ENCODE measurements at regions not wholly inside any gene's neighbourhood (a gene's known extent, or its start where the extent isn't known, plus 50 kb on each side); places are given as distances from the start of the nearest gene placed in this dataset.

DNA sequence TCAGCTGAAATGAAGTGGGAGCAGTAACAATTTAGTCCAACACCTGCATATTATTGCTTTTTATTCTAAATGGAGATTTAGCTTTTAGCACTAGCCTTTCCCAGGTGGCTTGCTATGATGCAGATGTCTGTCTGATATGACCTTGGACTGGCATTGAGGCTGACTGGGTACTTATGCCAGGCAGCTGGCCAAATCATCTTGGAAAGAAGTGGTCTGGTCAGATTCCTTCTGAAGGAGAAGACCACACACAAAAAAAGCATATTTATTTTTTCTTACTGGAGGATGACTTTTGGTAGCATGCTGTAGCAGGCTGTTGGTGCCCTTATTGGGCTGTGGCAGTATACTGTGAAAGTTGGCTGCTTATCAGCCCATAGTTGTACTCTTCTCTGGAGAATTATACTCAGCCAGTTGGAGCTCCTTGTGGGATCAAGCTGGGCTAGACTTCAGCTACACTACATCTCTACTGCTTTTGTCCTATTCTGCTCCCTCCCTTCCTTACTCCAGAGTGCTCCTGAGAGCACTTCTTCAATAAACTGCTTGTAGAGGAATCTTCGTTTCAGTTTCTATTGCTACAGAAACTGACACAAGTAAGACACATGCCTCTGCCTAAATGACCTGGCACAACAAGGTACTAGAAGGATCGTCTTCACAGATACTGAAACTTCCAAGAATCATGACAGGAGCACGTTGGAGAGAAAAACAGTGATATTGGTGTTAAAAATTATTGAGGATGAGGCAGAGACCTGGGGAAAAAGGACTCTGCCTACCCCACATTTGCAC lies 196.8 kb upstream of the RPS6KA3 start:
- no peak for DNase-seq

DNA sequence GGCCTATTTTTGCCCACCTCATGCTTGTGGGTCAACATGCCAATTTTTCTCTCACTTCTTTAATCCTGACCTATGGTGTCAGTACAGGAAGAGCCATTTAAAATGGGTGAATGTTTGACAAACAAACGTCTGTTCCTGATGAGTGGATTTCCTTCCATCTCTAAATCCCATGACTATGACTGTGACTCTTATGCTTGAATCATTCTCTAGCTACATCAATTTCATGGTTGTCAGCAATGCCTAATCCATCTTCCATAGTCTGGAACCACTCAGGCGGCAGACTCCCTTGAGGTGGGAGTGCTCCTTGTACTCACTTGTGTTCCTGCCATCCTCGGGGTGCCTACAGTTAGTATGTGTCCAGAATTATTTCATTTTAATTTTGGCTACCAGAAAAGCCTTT lies 194.9 kb upstream of the RPS6KA3 start:
- DNase-seq, result no peak

DNA sequence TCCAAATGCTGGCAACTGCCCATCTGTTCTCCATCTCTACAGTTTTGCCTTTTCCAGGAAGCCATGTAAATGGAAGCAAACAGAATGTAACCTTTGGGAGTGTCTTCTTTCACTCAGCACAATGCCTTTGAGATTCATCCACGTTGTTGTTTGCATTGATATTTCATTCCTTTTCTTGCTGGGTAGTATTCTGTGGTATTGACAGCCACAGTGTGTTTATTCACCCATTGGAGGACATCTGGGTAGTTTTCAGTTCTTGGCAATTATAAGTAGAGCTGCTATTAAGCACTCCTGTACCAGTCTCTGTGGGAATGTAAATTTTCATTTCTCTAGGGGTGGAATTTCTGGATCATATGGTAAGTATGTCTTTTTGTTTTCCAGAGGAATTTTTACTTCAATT lies 194.3 kb upstream of the RPS6KA3 start:
- no peak for DNase-seq

DNA sequence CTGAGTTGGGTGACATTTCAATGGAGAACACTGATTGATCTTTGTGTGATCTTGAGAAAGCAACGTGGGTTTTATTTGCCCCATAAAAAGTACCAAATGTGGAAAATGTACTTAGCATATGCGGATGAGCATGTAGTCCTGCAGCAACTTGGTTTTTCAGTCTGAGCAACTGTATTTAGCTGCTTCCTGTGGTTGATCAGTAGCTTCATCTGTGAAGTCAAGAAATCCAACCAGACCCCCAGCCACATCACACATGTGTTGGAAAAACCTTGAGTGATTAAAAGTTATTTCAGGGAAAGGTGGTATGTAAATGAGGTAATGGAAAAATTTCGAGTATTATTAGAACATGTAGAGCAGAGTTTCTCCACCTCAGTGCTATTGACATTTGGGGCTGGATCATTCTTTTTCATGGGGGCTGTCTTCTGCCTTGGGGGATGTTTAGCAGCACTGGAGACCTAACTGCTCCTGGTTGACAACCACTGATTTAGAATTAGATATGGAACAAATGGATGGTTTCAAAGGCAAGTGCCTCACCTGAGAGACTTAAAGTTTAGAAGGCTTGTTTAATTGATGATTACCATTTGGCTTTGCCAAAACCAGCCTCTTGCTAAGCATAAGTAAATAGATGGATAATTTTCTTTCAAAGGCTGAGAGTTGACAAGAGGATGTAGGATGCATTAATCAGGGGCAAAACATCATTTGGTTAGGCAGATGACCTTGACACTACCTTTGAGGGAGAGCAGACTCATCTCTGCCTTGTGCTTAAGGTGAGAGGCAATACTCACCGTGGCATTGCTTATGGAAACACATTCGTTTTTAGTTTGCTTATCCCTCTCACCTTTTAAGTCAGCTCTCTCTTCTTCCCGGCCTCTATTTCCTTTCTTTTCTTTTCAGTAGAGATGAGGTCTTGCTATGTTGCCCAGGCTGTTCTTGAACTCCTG lies 193.0 kb upstream of the RPS6KA3 start:
- no peak for DNase-seq

DNA sequence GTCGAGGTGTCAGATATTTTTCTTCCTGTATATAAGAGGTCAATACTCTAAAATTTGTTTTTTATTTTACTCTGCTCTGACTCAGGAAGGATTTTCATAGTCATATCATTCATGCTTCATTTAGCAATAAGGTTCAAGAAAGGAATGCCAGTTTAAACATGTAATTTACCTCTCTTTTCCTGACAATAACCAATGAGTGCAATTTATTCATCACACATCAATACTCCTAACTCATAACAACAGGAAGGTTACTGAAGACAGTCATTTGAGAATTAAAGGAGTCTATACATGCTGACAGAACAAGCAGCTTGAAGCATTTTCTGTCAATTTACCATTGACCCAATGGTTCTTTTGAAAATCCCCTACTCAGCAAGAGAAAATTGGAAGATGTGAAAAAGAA lies 190.3 kb upstream of the RPS6KA3 start:
- DNase-seq, result no peak

DNA sequence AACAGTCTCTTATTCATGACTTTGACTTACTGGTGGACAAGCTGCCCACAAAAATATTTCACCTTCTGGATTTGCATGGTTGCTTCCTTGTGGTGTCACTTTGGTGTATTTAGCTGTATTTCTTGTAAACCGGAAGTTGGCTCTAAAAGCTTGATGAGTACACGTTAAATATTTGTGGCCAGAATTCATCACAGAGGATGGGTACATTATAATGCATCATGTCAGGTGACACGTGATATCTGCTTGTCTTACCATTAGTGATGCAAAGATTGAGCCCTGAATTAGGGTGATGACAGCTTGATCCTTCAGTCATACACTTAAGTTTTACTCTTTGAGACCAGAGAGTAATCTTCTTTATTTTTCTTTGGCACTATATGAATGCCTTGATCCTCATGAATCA lies 188.3 kb upstream of the RPS6KA3 start:
- no peak for DNase-seq

DNA sequence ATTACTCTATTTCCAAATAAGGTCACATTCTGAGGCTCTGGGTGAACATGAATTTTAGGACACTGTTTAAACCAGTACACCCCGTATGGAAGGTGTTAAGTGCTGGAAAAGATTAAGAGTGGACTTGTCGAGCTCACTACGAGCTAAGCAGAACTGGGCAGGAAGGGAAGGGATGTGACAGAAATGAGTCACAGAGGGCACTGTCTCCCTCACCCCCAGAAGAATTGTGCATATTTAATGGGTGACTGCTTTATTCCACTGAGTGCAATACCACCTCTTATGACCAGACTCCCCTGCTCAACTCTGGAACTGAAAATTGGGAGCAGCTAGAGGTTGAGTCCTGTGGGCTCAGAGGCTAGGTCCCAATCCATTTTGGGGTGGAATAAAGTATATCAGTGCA lies 187.4 kb upstream of the RPS6KA3 start:
- DNase-seq, result no peak

DNA sequence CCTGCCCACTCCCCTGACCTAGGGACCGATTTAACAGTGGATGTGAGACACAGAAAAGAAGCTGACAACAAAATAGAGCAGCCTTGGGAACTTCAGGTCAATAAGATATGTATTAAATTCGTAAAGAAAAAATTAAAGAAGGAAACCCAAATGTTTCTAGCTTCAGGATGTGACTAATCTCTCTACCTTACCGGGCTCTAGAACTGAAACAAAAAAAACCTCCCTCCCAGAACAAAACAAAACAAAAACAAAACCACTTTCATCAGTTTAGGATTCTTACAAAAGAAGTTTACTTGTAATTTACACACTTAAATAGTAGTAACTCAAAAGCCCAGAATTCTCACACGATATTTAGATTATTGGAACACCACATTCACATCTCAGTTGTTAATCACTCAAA lies 185.8 kb upstream of the RPS6KA3 start:
- no peak for DNase-seq

DNA sequence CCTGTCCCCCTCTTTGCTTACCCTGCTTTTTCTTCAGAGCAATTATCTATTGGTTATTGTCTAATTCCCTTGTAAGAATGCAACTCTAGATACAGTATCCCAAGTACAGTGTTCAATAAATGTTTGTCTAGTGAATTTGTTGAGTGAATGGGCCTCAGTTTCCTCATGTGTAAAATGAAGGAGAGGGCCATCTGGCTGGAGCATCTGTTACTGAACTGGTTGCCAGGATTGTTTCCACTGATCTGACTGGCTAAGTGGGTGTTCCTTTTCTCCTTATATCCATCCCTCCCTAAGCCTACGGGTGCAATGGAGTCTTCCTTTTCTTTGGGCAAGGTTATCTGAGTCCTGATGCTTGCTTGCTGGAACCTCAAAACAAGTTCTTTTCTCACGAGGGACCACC lies 185.2 kb upstream of the RPS6KA3 start:
- DNase-seq, result no peak

DNA sequence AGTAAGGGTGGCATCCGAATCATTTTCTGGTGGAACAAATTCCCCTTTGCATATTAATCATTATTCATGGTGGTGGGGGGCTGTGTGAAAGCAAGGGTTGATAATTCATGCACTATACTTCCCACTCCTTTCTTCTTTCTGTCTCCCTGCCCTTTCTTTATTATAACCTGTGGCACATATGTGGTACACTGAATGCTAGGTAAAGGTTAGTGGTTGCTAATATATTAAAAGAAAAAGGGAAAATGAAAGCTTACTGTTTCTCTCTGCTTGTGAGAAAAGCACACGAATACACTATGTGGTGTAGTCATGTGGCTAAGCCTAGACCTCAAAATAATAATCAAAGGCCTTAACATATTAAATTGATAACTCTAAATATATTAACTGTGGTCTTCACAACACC lies 178.4 kb upstream of the RPS6KA3 start:
- DNase-seq, result no peak

DNA sequence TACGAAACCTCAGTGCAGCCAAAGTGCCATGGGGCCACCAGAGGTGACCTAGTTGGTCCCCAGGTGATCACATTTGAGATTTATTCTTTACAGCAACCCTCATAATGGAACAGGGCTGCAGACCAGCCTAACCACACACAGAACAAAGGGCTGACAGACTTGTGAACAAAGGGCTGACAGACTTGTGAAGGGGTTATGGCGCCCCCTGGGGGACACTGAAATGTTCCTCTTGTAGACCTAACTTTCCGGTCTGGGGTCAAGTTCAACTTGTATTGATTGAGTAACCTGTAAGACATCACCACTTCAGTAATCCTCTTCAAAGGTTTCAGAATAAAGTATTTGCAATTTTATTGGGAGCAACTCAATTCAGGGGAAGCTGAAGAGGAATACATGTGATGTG lies 175.9 kb upstream of the RPS6KA3 start:
- DNase-seq, result peak; percentile 2

DNA sequence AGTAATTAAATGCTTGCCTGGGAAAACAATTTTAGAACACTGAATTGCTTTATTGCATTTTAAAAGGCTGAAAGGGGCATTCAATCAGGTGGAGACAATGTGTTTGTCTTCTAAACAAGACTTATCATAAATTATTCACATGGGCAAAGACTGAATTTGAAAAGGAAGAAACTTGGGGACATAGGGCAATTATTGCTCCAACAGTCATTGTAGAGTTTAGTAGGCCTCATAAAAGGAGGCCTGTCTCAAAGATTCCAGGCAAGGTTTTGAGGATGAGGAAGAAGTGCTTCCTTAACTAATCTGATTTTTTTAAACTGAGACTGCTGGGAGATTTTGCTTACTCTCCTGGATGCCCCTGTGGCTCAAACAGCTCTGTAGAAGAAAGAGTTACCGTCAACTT lies 174.4 kb upstream of the RPS6KA3 start:
- DNase-seq, result no peak

DNA sequence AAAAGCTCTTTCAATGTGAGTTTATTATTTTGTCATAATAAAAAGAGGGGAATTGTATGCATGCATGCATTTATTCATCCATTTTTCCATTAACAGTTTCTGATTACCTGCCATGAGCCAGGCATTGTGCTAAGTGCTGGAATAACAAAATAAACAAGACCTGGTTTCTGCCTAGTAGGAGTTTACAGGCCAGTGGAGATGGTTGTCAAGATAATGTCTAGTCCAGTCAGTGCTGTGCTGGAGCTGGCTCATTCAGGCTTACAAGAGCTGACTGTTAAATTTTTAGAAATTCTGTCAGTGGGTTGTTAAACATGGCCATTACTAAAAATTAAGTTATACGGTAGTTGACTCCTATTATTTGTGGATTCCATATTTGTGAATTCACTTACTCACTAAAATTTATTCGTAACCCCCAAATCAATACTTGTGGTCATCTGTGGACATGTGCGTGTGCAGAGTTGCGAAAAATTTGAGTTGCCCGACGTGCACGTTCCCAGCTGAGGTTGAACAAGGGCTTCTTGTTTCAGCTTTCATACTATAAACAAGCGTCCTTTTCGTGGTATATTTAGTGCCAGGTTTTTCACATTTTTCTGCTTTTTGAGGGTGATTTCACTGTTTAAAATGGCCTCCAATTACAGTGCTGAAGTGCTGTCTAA lies 172.3 kb upstream of the RPS6KA3 start:
- no peak for DNase-seq

DNA sequence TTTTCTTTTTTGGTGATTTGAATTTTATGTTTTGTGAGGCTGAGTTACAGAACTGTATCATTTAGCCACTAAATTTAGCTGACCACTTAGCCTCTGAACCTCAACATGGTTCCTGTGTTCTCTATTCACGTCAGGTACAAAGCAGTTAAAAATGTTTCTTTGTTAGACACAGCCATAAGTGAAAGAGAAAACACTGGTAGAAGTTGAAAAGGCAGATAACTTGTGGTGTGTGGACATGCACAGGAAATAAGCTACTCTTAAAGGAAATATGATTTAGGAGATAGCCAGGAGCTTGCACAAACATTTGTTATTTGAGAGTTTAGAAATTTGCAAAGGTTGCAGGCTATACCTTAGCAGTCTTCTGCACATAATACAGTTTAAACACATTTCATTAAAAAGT lies 171.0 kb upstream of the RPS6KA3 start:
- no peak for DNase-seq

DNA sequence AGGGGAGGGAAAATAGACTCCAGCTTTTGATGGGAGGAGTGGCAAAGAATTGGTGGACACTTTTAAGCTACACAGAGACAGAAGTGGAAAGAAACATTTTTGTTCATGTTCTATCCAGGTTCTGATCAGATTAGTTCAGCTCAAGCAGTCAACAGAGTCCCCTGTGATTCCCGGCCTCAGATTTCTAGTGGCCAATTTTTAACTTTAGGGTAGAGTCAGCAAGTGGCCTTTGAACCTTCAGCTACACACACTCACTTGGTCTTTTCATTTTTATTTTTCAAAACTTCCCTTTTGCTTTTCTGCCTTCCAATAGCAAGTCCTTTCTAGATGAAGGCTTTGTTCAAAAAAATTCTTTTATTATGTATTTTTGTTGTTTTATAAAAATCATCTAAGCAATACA lies 169.2 kb upstream of the RPS6KA3 start:
- no peak for DNase-seq

DNA sequence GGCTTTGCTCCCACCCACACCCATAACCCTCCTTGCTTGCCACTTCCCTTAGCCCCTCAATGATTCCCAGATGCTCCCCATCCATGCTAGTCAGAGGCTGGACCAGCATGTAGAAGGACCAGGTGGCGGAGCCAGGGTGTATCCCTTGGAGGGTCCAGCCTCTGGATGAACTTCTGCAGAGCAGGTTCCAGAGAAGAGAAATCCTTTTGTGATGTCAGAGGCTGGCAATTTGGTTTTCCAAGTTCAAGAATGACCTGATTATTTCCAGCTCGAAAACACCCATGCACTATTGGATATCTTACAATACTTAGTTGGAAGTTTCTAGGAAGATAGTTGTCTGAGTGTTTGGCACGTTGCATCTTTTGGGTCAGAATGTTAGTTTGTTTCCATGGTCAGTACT lies 168.3 kb upstream of the RPS6KA3 start:
- DNase-seq, result no peak

DNA sequence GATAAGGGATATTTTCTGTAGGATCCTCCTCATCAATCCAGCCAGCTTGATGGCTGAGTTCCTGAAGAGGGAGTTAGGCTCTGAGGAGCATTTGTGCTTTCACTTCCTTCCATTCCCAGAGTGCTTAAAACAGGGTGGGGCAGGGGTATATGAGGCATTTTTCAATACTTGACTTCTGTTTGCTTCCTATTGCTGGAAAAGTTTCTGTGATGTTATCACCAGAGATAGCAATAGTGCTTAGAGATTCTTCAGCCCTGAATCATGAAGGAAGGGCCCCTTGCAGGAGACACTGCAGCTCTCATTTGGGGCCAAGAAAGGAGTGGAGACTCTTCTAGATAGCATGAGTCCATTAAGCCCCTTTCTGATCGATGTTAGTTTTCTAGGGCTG lies 166.7 kb upstream of the RPS6KA3 start:
- no peak for DNase-seq

DNA sequence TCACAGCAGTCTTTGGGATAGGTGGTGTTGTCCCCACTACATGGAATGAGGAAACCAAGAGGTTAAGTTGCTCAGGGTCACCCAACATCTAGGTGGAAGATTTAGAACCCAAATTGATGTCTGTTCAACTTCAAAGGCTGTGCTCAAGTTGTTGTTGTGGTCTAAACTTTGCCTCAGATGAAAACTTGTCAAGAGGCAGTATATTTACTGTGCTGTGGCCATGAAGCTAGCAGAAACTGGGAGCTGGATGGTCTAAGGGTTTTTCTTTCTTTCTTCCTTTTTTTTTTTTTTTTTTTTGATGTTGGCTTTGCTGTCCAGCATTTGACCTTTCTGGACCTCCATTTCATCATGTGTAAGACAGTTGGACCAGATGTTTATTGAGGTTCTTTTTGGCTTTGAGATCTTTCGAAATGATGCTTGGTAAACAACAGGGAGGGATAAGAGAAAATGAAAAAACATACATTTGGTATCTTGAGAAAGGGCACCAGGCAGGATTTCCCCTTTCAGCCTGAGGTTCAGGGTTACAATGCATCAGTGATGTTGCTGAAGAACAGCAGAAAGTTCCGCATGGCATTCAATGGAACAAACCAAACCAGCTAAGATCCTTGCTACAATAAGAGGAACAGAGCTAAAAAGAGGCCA lies 166.2 kb upstream of the RPS6KA3 start:
- no peak for DNase-seq

DNA sequence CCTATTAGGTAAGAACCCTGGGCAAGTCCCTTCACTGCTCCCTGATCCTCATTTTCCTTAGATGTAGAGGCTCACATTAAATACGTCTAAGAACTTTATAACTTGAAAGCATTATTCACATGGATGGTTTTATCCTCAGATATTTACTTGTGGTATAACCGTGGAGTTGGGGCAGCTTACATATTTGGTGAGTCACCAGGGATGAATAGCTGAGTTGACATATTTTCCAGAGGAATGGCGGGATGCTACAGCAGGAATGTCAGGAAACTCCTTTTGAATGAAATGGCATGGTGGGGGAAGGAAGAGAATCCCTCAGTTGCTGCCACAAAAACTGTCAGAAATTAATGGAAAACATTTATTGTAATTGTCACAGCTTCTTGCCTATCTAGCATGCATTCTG lies 165.3 kb upstream of the RPS6KA3 start:
- DNase-seq, result no peak

DNA sequence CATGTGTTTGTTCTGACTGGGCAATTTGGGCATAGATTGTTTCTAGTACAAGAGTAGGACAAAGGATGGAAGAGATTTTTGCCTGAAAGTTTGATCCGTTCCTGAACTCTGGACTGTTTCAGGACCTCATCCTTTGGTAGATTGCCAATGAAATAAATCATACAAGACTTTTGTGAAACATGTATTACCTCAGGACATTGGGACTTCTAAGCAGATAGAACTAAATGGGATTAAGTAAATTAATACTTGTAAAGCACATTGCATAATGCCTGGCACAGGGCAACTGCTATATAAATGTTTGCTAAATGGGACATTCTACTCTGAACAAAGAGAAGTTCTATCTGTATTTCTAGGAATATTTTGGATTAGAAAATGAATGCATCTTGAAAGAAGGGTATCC lies 164.8 kb upstream of the RPS6KA3 start:
- no peak for DNase-seq

DNA sequence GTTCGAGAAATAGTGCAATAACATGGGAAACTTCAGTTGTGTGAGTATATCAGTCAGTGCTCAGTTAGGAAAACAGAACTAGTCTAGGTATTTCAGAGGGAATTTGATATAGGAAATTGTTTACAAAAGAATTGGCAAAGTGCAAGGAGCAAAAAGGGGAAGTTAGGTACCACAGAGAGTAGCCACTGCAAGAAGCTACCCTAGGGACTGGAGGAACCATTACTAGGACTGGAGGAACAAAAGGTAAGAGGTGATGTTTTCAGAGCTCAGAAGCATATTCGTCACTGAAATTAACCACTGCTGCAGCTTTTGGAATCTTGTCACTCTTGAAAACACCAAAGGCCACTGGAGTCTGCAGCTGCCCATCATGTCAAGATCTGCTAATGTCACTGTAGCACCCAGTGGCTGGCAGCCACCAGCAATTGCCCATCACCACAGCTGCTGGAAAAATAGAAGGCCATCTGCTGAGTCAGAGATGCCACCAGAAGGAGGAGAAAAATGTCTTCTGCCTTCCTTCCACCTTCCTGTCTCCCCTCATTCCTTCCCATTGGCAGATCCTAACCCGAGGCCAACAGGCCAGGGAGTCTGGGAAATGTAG lies 160.6 kb upstream of the RPS6KA3 start:
- no peak for DNase-seq

DNA sequence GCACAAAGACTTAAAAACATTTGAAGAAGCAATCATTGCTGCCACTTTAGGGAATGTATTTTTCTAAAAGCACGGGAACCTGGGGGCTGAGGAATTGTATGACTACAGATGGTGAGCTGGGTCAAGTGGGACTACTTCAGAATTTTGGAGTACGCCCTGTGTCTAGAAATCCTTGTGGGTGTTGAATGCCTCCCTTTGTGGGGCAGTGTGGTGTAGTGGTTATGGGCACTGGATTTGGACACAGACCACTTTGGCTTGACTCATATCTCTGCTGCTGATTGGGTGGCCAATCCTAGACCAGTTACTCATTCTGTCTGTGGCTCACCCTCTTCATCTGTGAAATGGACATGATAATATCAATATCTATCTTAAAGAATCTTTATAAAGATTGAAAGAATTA lies 155.0 kb upstream of the RPS6KA3 start:
- no peak for DNase-seq

DNA sequence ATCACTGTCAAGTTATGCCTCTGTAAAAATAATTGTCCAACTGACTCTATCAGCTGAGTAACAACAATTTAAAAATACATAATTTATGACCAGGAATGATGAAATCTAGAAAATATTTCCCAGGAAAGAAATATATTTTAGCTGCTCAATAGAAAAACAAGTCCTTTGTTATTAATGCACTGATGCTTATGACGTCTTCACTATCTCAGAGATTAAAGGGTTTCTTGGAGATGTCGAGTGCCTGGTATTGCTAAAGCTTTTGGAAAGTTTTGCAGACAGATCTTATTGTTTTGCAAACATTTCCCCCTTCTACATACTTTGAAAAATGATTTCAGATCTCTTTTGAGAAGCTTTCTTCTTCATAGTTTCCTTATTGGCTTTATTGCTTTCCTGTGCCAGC lies 154.6 kb upstream of the RPS6KA3 start:
- DNase-seq, result no peak
